ENCODE measurements at regions not wholly inside any gene's neighbourhood (a gene's known extent, or its start where the extent isn't known, plus 50 kb on each side); places are given as distances from the start of the nearest gene placed in this dataset.

GRCh38 chr4:28822163-28822562 lies 1898.0 kb upstream of the PCDH7 start:
- no peak overlapping the region for H3K27ac ChIP-seq
- TF ChIP-seq EZH2 (IDR thresholded peaks at IDR 0.05; ENCODE audit: insufficient read depth, poor library complexity, severe bottlenecking) (no peak), EZH2phosphoT487 (IDR thresholded peaks at IDR 0.05; ENCODE audit: insufficient read depth, low read depth) (no peak)
- in situ Hi-C loops (cut with MboI), result no loop called here
- H3K27me3 ChIP-seq (replicated peaks; ENCODE audit: insufficient read depth), result no peaks in the 10 kb centered on the region
- H3K4me2 ChIP-seq (ENCODE audit: unreplicated experiment), result no peak overlapping the region
- no peak overlapping the region for H2AFZ ChIP-seq
- no peaks in the 10 kb centered on the region for H3K9me2 ChIP-seq (ENCODE audit: insufficient read depth)
- H3K9ac ChIP-seq, result no peak overlapping the region
- H3K9me3 ChIP-seq (ENCODE audit: low read depth), result peaks cover 2% of the 10 kb centered on the region
- no peaks in the 10 kb centered on the region for H3K4me1 ChIP-seq (ENCODE audit: insufficient read depth)
- no peaks in the 10 kb centered on the region for H3F3A ChIP-seq (ENCODE audit: insufficient read depth)
- no peak overlapping the region for H3K4me3 ChIP-seq
- DNase-seq, result no peak
- H4K20me1 ChIP-seq (ENCODE audit: insufficient read depth), result no peaks in the 10 kb centered on the region
- H3K79me2 ChIP-seq (ENCODE audit: insufficient read depth), result no peaks in the 10 kb centered on the region
- H3K36me3 ChIP-seq (ENCODE audit: low read depth), result no peaks in the 10 kb centered on the region

GRCh38 chr4:28827866-28828265 lies 1892.3 kb upstream of the PCDH7 start:
- Histone ChIP-seq H3K4me3 (no peak overlapping the region), H3K27me3 (replicated peaks; ENCODE audit: insufficient read depth) (no peaks in the 10 kb centered on the region), H3K9me3 (ENCODE audit: low read depth) (no peaks in the 10 kb centered on the region), H3F3A (ENCODE audit: insufficient read depth) (no peaks in the 10 kb centered on the region), H3K4me1 (ENCODE audit: insufficient read depth) (no peaks in the 10 kb centered on the region), H3K9me2 (ENCODE audit: insufficient read depth) (no peaks in the 10 kb centered on the region), H3K79me2 (ENCODE audit: insufficient read depth) (no peaks in the 10 kb centered on the region), H3K4me2 (ENCODE audit: unreplicated experiment) (no peak overlapping the region), H2AFZ (no peak overlapping the region), H4K20me1 (ENCODE audit: insufficient read depth) (no peaks in the 10 kb centered on the region), H3K9ac (no peak overlapping the region), H3K36me3 (ENCODE audit: low read depth) (no peaks in the 10 kb centered on the region), H3K27ac (no peak overlapping the region)
- in situ Hi-C loops (cut with MboI), result no loop called here
- WGBS, 2 experiments (ENCODE audit: low coverage in 1 of 2, low lambda C conversion rate in 2 of 2, missing lambda C conversion rate in 2 of 2), result 49% methylated on average over 10 to 21 of the region's 24 CpGs
- DNase-seq, result no peak
- TF ChIP-seq EZH2phosphoT487 (IDR thresholded peaks at IDR 0.05; ENCODE audit: insufficient read depth, low read depth), result no peak
- TF ChIP-seq EZH2 (IDR thresholded peaks at IDR 0.05; ENCODE audit: insufficient read depth, poor library complexity, severe bottlenecking), result no peak

GRCh38 chr4:28831867-28832266 lies 1888.3 kb upstream of the PCDH7 start:
- Histone ChIP-seq H3K27me3 (replicated peaks; ENCODE audit: insufficient read depth) (no peaks in the 10 kb centered on the region), H3K4me2 (ENCODE audit: unreplicated experiment) (no peak overlapping the region), H3K9me3 (ENCODE audit: low read depth) (no peaks in the 10 kb centered on the region), H3K4me1 (ENCODE audit: insufficient read depth) (no peaks in the 10 kb centered on the region), H4K20me1 (ENCODE audit: insufficient read depth) (no peaks in the 10 kb centered on the region), H3K27ac (no peak overlapping the region), H3K4me3 (no peak overlapping the region), H3K36me3 (ENCODE audit: low read depth) (no peaks in the 10 kb centered on the region), H3K79me2 (ENCODE audit: insufficient read depth) (no peaks in the 10 kb centered on the region), H3K9ac (no peak overlapping the region), H3F3A (ENCODE audit: insufficient read depth) (no peaks in the 10 kb centered on the region), H2AFZ (no peak overlapping the region), H3K9me2 (ENCODE audit: insufficient read depth) (no peaks in the 10 kb centered on the region)
- TF ChIP-seq EZH2 (IDR thresholded peaks at IDR 0.05; ENCODE audit: insufficient read depth, poor library complexity, severe bottlenecking) (no peak), EZH2phosphoT487 (IDR thresholded peaks at IDR 0.05; ENCODE audit: insufficient read depth, low read depth) (no peak)
- in situ Hi-C loops (cut with MboI), result no loop called here
- WGBS, 2 experiments (ENCODE audit: low coverage in 1 of 2, low lambda C conversion rate in 2 of 2, missing lambda C conversion rate in 2 of 2), result 48 to 62% methylated on average over 3 of the region's 3 CpGs
- no peak for DNase-seq

- no peaks in the 10 kb centered on the region for H3K4me1 ChIP-seq (ENCODE audit: insufficient read depth)
- H3K4me3 ChIP-seq, result no peak overlapping the region
- no peaks in the 10 kb centered on the region for H3K27me3 ChIP-seq (replicated peaks; ENCODE audit: insufficient read depth)
- 7 to 14% methylated on average over 1 of the region's 1 CpG for WGBS, 2 experiments (ENCODE audit: low coverage in 1 of 2, low lambda C conversion rate in 2 of 2, missing lambda C conversion rate in 2 of 2)
- no peaks in the 10 kb centered on the region for H3K9me3 ChIP-seq (ENCODE audit: low read depth)
- in situ Hi-C loops (cut with MboI), result no loop called here
- H4K20me1 ChIP-seq (ENCODE audit: insufficient read depth), result no peaks in the 10 kb centered on the region
- H3K9me2 ChIP-seq (ENCODE audit: insufficient read depth), result no peaks in the 10 kb centered on the region
- no peaks in the 10 kb centered on the region for H3K79me2 ChIP-seq (ENCODE audit: insufficient read depth)
- no peaks in the 10 kb centered on the region for H3K36me3 ChIP-seq (ENCODE audit: low read depth)
- no peak overlapping the region for H3K27ac ChIP-seq
- no peak overlapping the region for H3K9ac ChIP-seq
- H3K4me2 ChIP-seq (ENCODE audit: unreplicated experiment), result no peak overlapping the region
- no peak overlapping the region for H2AFZ ChIP-seq
- TF ChIP-seq EZH2 (IDR thresholded peaks at IDR 0.05; ENCODE audit: insufficient read depth, poor library complexity, severe bottlenecking), result no peak
- no peak for TF ChIP-seq EZH2phosphoT487 (IDR thresholded peaks at IDR 0.05; ENCODE audit: insufficient read depth, low read depth)
- no peaks in the 10 kb centered on the region for H3F3A ChIP-seq (ENCODE audit: insufficient read depth)
- no peak for DNase-seq
These were observed 1887.7 kb upstream of the PCDH7 start for GRCh38 chr4:28832444-28832843.

GRCh38 chr4:28834120-28834519 lies 1886.0 kb upstream of the PCDH7 start:
- no peak for DNase-seq
- Histone ChIP-seq H3K36me3 (ENCODE audit: low read depth) (no peaks in the 10 kb centered on the region), H3K4me1 (ENCODE audit: insufficient read depth) (no peaks in the 10 kb centered on the region), H3K9ac (no peak overlapping the region), H3K4me3 (no peak overlapping the region), H3K27me3 (replicated peaks; ENCODE audit: insufficient read depth) (no peaks in the 10 kb centered on the region), H2AFZ (no peak overlapping the region), H3K9me3 (ENCODE audit: low read depth) (peaks cover 3% of the 10 kb centered on the region), H3K79me2 (ENCODE audit: insufficient read depth) (no peaks in the 10 kb centered on the region), H3K27ac (no peak overlapping the region), H3K4me2 (ENCODE audit: unreplicated experiment) (no peak overlapping the region), H3K9me2 (ENCODE audit: insufficient read depth) (no peaks in the 10 kb centered on the region), H3F3A (ENCODE audit: insufficient read depth) (no peaks in the 10 kb centered on the region), H4K20me1 (ENCODE audit: insufficient read depth) (no peaks in the 10 kb centered on the region)
- in situ Hi-C loops (cut with MboI), result no loop called here
- 9 to 16% methylated on average over 3 of the region's 3 CpGs for WGBS, 2 experiments (ENCODE audit: low coverage in 1 of 2, low lambda C conversion rate in 2 of 2, missing lambda C conversion rate in 2 of 2)
- TF ChIP-seq EZH2 (IDR thresholded peaks at IDR 0.05; ENCODE audit: insufficient read depth, poor library complexity, severe bottlenecking), result no peak
- no peak for TF ChIP-seq EZH2phosphoT487 (IDR thresholded peaks at IDR 0.05; ENCODE audit: insufficient read depth, low read depth)
